Peyer's patch (tissue), 4 donors: ENCODE measurements at regions not wholly inside any gene's neighbourhood (a gene's known extent, or its start where the extent isn't known, plus 50 kb on each side); places are given as distances from the start of the nearest gene placed in this dataset.
"Not testable (repeated sequence)": the region's sequence is repeated elsewhere in the genome, so short reads cannot be mapped to it uniquely, and the experiment has no call there.

Source experiments
- DNase-seq, 3 donors: peaks; one replicate each; pipeline ENCODE4 v3.0.0-alpha.2; 2017 to 2019
- H3K27ac ChIP-seq, 4 donors: fragments of 200-600 bp; sonication (generic); one replicate each; pipeline ENCODE4 v1.5.1; 2016 to 2019
- H3K27me3 ChIP-seq, 2 donors: fragments of 200-600 bp; sonication (generic); one replicate each; pipeline ENCODE4 v1.5.1; 2019
- H3K36me3 ChIP-seq, 3 donors: fragments of 200-600 bp; sonication (generic); one replicate each; pipeline ENCODE4 v1.5.1; 2016 to 2019
- H3K4me1 ChIP-seq, 4 donors: fragments of 200-600 bp; sonication (generic); one replicate each; pipeline ENCODE4 v1.5.1; 2016 to 2019
- H3K4me3 ChIP-seq, 4 donors: fragments of 200-600 bp; sonication (generic); 1 replicate in 3 of 4; 2 replicates in 1 of 4; pipeline ENCODE4 v1.5.1; 2016 to 2019; ENCODE audit warnings: mild to moderate bottlenecking in 1 of 4
- H3K9me3 ChIP-seq, 4 donors: fragments of 200-600 bp; sonication (generic); one replicate each; pipeline ENCODE4 v1.5.1; 2016 to 2019; ENCODE audit warnings: mild to moderate bottlenecking in 1 of 4
- CTCF ChIP-seq, 6 experiments: fragments of 450-650 bp in 4 of 6; fragments of 200-600 bp in 2 of 6; sonication (generic) in 1 of 6; IDR thresholded peaks; one replicate each; pipeline ENCODE4 v1.5.1; 2017 to 2019; ENCODE audit warnings: antibody characterized with exemption in 6 of 6, mild to moderate bottlenecking in 3 of 6, moderate library complexity in 1 of 6
- POLR2A ChIP-seq, 2 donors: fragments of 450-650 bp; IDR thresholded peaks; one replicate each; pipeline ENCODE4 v1.5.1; 2017; ENCODE audit warnings: antibody characterized with exemption in 2 of 2, mild to moderate bottlenecking in 2 of 2, moderate library complexity in 2 of 2

- H3K4me3 ChIP-seq: no peak overlapping the region
- no peaks in the 10 kb centered on the region for H3K27me3 ChIP-seq
- no peak overlapping the region for H3K27ac ChIP-seq
- H3K36me3 ChIP-seq: no peaks in the 10 kb centered on the region
- no peak for DNase-seq
- H3K9me3 ChIP-seq: no peaks in the 10 kb centered on the region
- H3K4me1 ChIP-seq: no peaks in the 10 kb centered on the region
- TF ChIP-seq CTCF (IDR thresholded peaks at IDR 0.05) (no peak), POLR2A (IDR thresholded peaks at IDR 0.05) (no peak)
These were observed 719.2 kb upstream of the MBL2 start for GRCh38 chr10:53491774-53492173.

GRCh38 chr10:53490553-53490952 lies 718.0 kb upstream of the MBL2 start:
- Histone ChIP-seq H3K27me3 (no peaks in the 10 kb centered on the region), H3K27ac (no peak overlapping the region), H3K4me1 (no peaks in the 10 kb centered on the region), H3K4me3 (no peak overlapping the region), H3K9me3 (peaks cover 0 to 3% (median 0%) of the 10 kb centered on the region in 4 donors), H3K36me3 (no peaks in the 10 kb centered on the region)
- no peak for DNase-seq
- TF ChIP-seq POLR2A (IDR thresholded peaks at IDR 0.05) (no peak), CTCF (IDR thresholded peaks at IDR 0.05) (no peak)

- H3K4me3 ChIP-seq: no peak overlapping the region
- no peak for TF ChIP-seq CTCF (IDR thresholded peaks at IDR 0.05)
- no peak for TF ChIP-seq POLR2A (IDR thresholded peaks at IDR 0.05)
These were observed 717.0 kb upstream of the MBL2 start for GRCh38 chr10:53489335-53490182.

GRCh38 chr10:53487019-53487983 lies 714.7 kb upstream of the MBL2 start:
- TF ChIP-seq CTCF (IDR thresholded peaks at IDR 0.05): no peak
- TF ChIP-seq POLR2A (IDR thresholded peaks at IDR 0.05): no peak
- no peaks in the 10 kb centered on the region for H3K36me3 ChIP-seq
- DNase-seq: no peak
- no peaks in the 10 kb centered on the region for H3K4me1 ChIP-seq
- peaks cover 0 to 3% (median 0%) of the 10 kb centered on the region in 4 donors for H3K9me3 ChIP-seq
- H3K4me3 ChIP-seq: no peak overlapping the region
- no peaks in the 10 kb centered on the region for H3K27me3 ChIP-seq
- no peak overlapping the region for H3K27ac ChIP-seq

More at GRCh38 chr10:53489335-53490182, 717.0 kb upstream of the MBL2 start:
- Histone ChIP-seq H3K9me3 (peaks cover 0 to 3% (median 0%) of the 10 kb centered on the region in 4 donors), H3K27ac (no peak overlapping the region), H3K4me1 (no peaks in the 10 kb centered on the region), H3K36me3 (no peaks in the 10 kb centered on the region), H3K27me3 (no peaks in the 10 kb centered on the region)
- DNase-seq: no peak

- not testable (repeated sequence) for H3K27ac ChIP-seq, H3K4me3 ChIP-seq, H3K9me3 ChIP-seq, DNase-seq, H3K4me1 ChIP-seq, H3K27me3 ChIP-seq, H3K36me3 ChIP-seq
These were observed 712.8 kb upstream of the MBL2 start for GRCh38 chr10:53485422-53485821.

- DNase-seq: no peak
- TF ChIP-seq CTCF (IDR thresholded peaks at IDR 0.05): no peak
- TF ChIP-seq POLR2A (IDR thresholded peaks at IDR 0.05): no peak
- no peaks in the 10 kb centered on the region for H3K4me1 ChIP-seq
- no peaks in the 10 kb centered on the region for H3K27me3 ChIP-seq
- H3K36me3 ChIP-seq: no peaks in the 10 kb centered on the region
- H3K27ac ChIP-seq: no peak overlapping the region
- no peaks in the 10 kb centered on the region for H3K9me3 ChIP-seq
- H3K4me3 ChIP-seq: no peak overlapping the region
These were observed 706.8 kb upstream of the MBL2 start for GRCh38 chr10:53479365-53479764.
